Endothelial cell of hepatic sinusoid (primary cell): ENCODE measurements at regions not wholly inside any gene's neighbourhood (a gene's known extent, or its start where the extent isn't known, plus 50 kb on each side); places are given as distances from the start of the nearest gene placed in this dataset.

Source experiments
- in situ Hi-C: cut with HindIII; loops from 2 replicates; pipeline ENCODE4 v1.10.0; 2017; ENCODE audit warnings: low sequenced_read_pairs

DNA sequence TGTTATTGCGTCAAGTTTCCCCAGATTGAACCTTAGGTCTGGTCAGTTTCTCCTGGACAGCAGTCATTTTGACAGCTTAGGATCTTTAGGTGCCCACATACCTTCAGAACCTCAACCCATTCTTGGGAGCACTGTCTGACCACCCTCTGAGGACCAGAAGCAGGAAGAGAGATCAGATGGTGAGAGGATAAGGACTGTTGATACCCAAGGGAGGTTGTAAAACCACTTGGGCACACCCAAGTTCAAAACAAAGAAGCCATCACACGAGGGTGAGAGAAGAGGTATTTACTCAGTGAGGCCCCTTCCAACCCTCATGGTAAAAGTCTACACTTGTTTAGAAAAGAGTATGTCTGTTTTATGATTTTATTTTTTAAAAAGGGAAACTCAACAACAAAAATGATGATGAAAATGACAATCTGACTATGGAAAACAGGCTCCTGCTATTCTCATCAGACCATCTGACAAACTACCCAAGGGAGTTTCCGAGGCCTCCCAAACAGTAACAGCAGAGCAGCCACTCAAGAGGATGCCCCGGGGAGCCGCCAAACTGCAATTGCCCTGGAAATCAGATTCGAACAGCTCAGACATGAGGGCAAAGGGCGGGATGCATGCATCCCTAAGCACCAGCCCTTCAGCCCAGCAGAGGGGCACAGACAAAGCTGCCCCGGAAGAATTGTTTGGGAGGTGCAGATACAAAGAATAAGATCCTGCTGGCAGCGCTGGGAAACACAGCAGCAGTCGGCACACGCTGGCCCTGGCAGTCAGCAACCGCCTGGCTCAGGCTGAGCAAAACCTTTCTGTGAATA is 162.6 kb upstream of the PLEKHG7 start:
- in situ Hi-C loops = no loop called here

GRCh38 chr12:92539110-92539749 is 163.6 kb upstream of the PLEKHG7 start:
- in situ Hi-C loops = no loop called here

GRCh38 chr12:92537290-92537960 is 165.4 kb upstream of the PLEKHG7 start:
- in situ Hi-C loops = no loop called here

- in situ Hi-C loops = no loop called here
Measured at GRCh38 chr12:92535961-92536360, 166.8 kb upstream of the PLEKHG7 start.

- in situ Hi-C loops = no loop called here
Measured at GRCh38 chr12:92533280-92533890, 169.4 kb upstream of the PLEKHG7 start.

DNA sequence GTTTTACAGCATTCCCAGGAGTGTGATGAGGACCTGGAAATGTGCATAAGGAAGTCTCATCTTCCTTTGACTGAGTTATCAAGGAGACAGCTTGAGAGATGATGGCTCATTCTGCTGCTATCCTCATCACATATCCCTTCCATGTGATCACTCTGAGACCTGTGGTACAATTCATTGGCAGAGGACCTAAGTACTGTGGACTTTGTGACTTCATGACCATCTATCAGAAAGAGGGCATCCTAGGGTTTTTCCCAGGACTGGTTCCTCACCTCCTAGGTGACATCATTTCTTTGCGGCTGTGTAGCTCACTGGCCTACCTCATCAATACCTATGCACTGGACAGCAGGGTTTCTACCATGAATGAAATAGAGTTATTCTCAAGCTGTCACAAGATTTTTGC is 172.1 kb upstream of the PLEKHG7 start:
- in situ Hi-C loops = no loop called here

GRCh38 chr12:92529944-92530343 is 172.8 kb upstream of the PLEKHG7 start:
- in situ Hi-C loops = no loop called here

DNA sequence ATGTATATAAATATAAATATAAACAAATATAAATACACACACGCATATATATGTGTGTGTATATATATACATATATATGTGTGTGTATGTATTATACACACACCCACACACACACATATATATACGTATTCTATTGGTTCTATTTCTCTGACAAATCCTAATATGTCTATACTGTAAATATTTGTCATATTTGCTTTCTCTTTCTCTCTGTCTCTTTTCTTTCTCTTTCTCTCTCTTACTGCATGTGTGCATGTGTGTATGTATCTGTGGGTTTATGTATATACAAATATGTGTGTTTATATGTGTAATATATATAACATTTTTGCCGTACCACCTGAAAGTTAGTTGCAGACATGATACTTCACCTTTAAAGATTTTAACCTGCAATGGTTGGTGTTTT is 174.2 kb upstream of the PLEKHG7 start:
- in situ Hi-C loops = no loop called here

DNA sequence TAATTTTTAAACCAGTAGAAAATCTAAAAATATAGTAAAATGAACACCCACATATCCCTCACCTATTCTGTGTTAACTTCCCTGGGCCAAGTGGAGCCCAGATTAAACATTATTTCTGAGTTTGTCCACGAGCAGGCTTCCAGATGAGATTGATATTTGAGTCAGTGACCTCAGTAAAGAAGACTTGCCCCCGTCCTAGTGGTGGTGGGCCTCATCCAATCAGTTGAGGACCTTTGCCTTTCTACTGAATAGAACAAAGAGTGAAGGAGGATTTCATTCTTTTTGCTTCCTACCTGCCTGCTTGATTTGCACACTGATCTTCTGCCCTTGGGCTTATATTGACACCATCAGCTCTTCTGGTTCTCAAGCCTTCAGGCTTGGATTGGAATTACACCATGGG is 174.7 kb upstream of the PLEKHG7 start:
- in situ Hi-C loops = no loop called here

GRCh38 chr12:92524489-92524888 is 178.3 kb upstream of the PLEKHG7 start:
- in situ Hi-C loops = no loop called here

GRCh38 chr12:92520511-92520910 is 182.3 kb upstream of the PLEKHG7 start:
- in situ Hi-C loops = no loop called here

DNA sequence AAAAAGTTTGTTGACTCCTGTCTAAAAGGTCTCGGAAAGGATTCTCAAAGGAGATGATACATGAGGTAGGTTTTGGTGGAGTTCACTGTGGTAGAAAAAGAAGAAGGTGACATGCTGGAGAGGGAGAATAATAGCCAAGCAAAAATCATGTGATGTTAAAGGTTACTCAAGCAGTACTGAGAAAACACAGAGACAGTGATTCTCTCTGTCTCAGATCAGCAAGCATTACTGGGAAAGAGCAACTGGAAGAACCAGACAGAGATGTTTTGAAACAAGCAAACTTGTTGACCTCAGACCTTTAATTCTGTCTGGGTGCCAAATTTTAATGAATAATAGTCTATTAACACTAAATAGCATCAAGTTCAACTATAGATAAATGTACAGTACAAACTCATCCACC is 183.5 kb upstream of the PLEKHG7 start:
- in situ Hi-C loops = no loop called here

- in situ Hi-C loops = no loop called here
Measured at GRCh38 chr12:92518071-92518470, 184.7 kb upstream of the PLEKHG7 start.

DNA sequence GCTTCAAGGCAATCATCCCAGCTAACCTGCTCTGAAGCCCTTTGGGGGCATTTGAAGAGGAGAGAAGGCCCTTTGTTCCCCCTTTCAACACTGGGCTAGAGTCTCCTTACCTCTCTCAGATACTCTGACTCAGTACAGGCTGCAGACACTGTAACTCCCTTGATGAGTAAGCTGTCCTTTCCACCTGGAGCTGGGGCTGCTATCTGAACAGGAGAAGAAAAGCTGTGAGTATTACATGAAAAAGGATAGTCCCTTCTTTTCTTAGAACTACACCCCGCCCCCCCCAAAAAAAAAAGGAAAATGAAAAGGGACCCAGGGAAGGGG is 186.6 kb upstream of the PLEKHG7 start:
- in situ Hi-C loops = no loop called here

GRCh38 chr12:92513231-92513730 is 189.5 kb upstream of the PLEKHG7 start:
- in situ Hi-C loops = no loop called here

- in situ Hi-C loops = no loop called here
Measured at GRCh38 chr12:92511786-92512185, 191.0 kb upstream of the PLEKHG7 start.

DNA sequence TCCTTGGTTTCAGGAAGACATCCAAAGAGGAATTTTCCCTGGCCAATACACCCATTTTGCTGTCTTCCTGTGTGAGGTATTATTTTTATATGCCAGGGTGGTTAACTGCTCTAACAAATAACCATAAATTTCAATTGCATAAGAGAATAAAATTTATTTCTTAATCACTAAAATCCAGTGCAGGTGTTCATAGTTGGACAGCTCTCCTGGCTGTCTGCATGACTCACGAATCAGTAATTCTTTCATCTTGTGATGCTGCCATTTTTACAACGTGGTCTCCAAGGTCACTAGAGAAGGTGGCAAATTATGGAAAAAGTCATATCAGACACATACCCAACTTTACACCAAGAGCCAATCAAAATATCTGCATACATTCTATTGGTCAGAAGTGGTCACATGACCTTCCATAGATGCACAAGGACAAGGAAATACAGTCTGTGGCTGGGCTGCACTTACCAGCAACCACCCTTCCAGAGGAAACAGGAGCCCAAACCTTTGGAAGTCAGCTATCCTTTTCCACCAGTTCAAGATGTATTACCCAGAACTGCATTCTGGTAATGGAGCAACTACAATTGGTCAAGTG is 193.5 kb upstream of the PLEKHG7 start:
- in situ Hi-C loops = no loop called here

DNA sequence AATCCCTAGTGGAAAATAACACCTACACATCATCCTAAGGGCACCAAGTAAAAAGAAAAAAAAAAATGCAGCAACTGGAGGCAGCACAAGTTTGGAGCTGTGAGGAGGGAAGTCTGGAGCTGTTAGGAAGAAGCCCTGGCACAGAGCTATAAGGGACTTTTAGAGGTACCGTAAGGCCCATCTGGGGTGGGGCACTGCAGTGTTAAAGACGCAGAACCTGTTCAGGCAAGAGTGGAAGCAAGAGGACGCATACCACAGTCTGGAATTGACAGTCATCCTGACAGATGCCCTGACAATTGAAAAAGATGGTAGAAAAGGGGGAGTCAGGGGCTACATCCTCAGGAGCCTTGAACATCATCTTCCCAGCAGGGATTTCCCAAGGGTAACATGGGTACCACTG is 195.9 kb upstream of the PLEKHG7 start:
- in situ Hi-C loops = no loop called here

GRCh38 chr12:92506460-92506859 is 196.3 kb upstream of the PLEKHG7 start:
- in situ Hi-C loops = no loop called here

- in situ Hi-C loops = no loop called here
Measured at GRCh38 chr12:92505254-92506231, 197.2 kb upstream of the PLEKHG7 start.
